D721Med (cell line): ENCODE measurements at regions not wholly inside any gene's neighbourhood (a gene's known extent, or its start where the extent isn't known, plus 50 kb on each side); places are given as distances from the start of the nearest gene placed in this dataset.

Experiments
- DNase-seq: peaks from one replicate; pipeline ENCODE4 v3.0.0; 2011; ENCODE audit warnings: low spot score; ENCODE audit not compliant: insufficient read length
- FAIRE-seq: peaks from 2 replicates; lab custom pipeline; 2011; peaks lifted over from hg19 to GRCh38; lab: Jason Lieb, UNC
- CTCF ChIP-seq: IDR thresholded peaks from 2 replicates; pipeline ENCODE4 v1.5.1; 2012; ENCODE audit warnings: mild to moderate bottlenecking, control low read depth; ENCODE audit not compliant: insufficient read depth; ENCODE audit errors: missing control alignments

GRCh38 chr18:34631093-34631966 is 78.8 kb upstream of the DTNA start:
- peak; percentile 78 for FAIRE-seq
- no peak for DNase-seq
- no peak for TF ChIP-seq CTCF

DNA sequence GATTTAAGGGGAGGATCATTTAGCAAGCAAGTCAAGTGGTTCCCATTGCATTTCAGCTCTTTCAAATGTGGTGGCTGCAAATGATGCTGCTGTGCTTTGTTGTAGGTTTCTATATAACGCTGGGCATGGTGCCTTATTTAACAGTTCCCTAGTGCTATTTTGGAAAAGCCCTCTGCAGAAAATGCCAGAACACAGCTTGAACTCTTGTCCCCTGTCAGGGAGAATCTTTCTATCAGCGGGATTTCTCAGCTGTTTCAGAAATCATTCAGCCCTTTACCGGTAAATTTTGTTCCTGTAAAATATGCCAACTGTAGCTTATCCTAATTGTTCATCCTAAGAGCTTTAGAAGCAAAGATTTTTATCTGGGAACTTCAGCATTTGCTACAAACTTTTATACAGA is 77.8 kb upstream of the DTNA start:
- FAIRE-seq, result no peak
- no peak for TF ChIP-seq CTCF
- no peak for DNase-seq

- no peak for FAIRE-seq
- no peak for DNase-seq
- no peak for TF ChIP-seq CTCF
These were observed 76.7 kb upstream of the DTNA start for GRCh38 chr18:34633368-34633767.

- no peak for FAIRE-seq
- DNase-seq, result no peak
- TF ChIP-seq CTCF, result no peak
These were observed 72.8 kb upstream of the DTNA start for GRCh38 chr18:34637094-34637801.

DNA sequence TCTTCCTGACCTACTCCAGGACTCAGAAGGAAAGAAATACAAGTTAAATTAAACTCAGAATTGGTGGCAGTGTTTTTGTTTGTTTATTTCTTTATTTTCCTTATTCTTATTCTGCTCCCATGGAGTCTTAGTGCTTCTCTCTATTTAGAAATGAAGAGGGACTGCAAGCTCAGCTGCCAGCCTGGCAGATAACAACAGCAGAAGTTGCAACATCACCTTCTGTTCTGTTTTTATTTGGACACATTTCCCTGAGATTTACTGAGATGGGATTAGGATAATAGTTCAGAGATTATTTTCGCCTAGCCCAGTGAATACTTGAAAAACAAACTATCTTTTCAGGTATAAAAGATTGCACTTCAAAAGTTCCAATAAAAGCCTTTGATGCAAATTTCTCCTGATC is 70.4 kb upstream of the DTNA start:
- no peak for TF ChIP-seq CTCF
- peak; percentile 88 for FAIRE-seq

DNA sequence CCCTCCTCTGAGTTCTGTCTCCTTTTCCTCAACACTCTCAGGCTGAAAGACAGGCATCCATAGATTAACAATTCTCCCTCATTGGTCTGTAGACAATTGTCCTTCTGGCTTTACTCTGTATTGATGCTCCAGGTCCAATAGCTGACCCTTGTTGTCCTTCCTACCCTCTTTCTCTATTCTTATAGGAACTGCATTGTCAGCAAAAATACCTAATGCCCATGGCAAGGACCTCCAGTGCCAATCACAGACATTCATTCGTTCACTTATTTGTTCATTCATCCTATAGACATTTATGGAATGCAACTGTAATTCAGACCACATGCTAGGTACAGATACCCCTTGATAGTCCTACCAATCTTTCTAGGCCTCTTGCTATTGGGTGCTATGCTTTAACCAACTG is 69.8 kb upstream of the DTNA start:
- TF ChIP-seq CTCF, result no peak
- FAIRE-seq (peak; percentile 80), DNase-seq (no peak)

More for the DNA sequence above, 70.4 kb upstream of the DTNA start:
- DNase-seq, result no peak
